WTC11 (cell line): ENCODE measurements at regions not wholly inside any gene's neighbourhood (a gene's known extent, or its start where the extent isn't known, plus 50 kb on each side); places are given as distances from the start of the nearest gene placed in this dataset.

Experiments used
- ATAC-seq: fragments of 200-7000 bp; cut with Tn5 transposase; 2 replicates; pipeline ENCODE4 v1.10.0; 2021; ENCODE audit warnings: mild to moderate bottlenecking, moderate library complexity
- CTCF ChIA-PET: fragments of 300-600 bp; sonication (Branson Sonifier 250); formaldehyde crosslinking; loops from one replicate; lab custom pipeline; 2021; ENCODE audit warnings: antibody characterized with exemption; lab: Charles Lee
- POLR2A ChIA-PET: fragments of 350-600 bp; sonication (Branson Sonifier 250); formaldehyde crosslinking; loops from one replicate; lab custom pipeline; 2021; ENCODE audit warnings: antibody characterized with exemption; lab: Charles Lee
- DNase-seq: peaks from one replicate; pipeline ENCODE4 v3.0.0; 2021; ENCODE audit warnings: low spot score
- H3K27ac Mint-ChIP-seq: 2 replicates; pipeline ENCODE4 v1.8.0; 2021; ENCODE audit warnings: mixed read lengths
- H3K27me3 Mint-ChIP-seq: 2 replicates; pipeline ENCODE4 v1.8.0; 2021; ENCODE audit warnings: low read depth, mild to moderate bottlenecking, moderate library complexity, mixed read lengths
- H3K36me3 Mint-ChIP-seq: 2 replicates; pipeline ENCODE4 v1.8.0; 2021; ENCODE audit warnings: mixed read lengths
- H3K4me1 Mint-ChIP-seq: 2 replicates; pipeline ENCODE4 v1.8.0; 2022; ENCODE audit warnings: mixed read lengths
- H3K4me3 Mint-ChIP-seq: 2 replicates; pipeline ENCODE4 v1.8.0; 2021; ENCODE audit warnings: mild to moderate bottlenecking, moderate library complexity, mixed read lengths
- H3K9me3 Mint-ChIP-seq: 2 replicates; pipeline ENCODE4 v1.8.0; 2021; ENCODE audit warnings: mixed read lengths
- AFF4 ChIP-seq: sonication (generic); formaldehyde crosslinking; IDR thresholded peaks from 2 replicates; pipeline ENCODE4 v1.8.1; 2023; ENCODE audit warnings: mild to moderate bottlenecking, missing genetic modification reagents, borderline replicate concordance
- ATF3 ChIP-seq: sonication (generic); formaldehyde crosslinking; conservative IDR thresholded peaks from 2 replicates; pipeline ENCODE4 v1.8.1; 2022; ENCODE audit warnings: mild to moderate bottlenecking, missing genetic modification reagents
- CBFB ChIP-seq: sonication (generic); formaldehyde crosslinking; IDR thresholded peaks from 2 replicates; pipeline ENCODE4 v1.8.1; 2022; ENCODE audit warnings: mild to moderate bottlenecking, low read depth, missing genetic modification reagents
- CREM ChIP-seq: sonication (generic); formaldehyde crosslinking; IDR thresholded peaks from 2 replicates; pipeline ENCODE4 v1.8.1; 2022; ENCODE audit warnings: mild to moderate bottlenecking, missing genetic modification reagents, moderate library complexity
- GRHL2 ChIP-seq: fragments of 250-450 bp; sonication (Bioruptor Pico); IDR thresholded peaks from 2 replicates; pipeline ENCODE4 v1.8.0; 2022; ENCODE audit warnings: mild to moderate bottlenecking, moderate library complexity; ENCODE audit not compliant: insufficient replicate concordance, severe bottlenecking
- GTF2I ChIP-seq: fragments of 250-450 bp; sonication (Bioruptor Pico); conservative IDR thresholded peaks from 2 replicates; pipeline ENCODE4 v1.4.0; 2021; ENCODE audit warnings: mild to moderate bottlenecking
- NFE2L1 ChIP-seq: sonication (generic); formaldehyde crosslinking; IDR thresholded peaks from 2 replicates; pipeline ENCODE4 v1.8.1; 2023; ENCODE audit warnings: missing genetic modification reagents
- PRRX2 ChIP-seq: fragments of 250-450 bp; sonication (Bioruptor Pico); IDR thresholded peaks from 2 replicates; pipeline ENCODE4 v1.8.0; 2021; ENCODE audit warnings: mild to moderate bottlenecking
- RORB ChIP-seq: fragments of 250-450 bp; sonication (Bioruptor Pico); IDR thresholded peaks from 2 replicates; pipeline ENCODE4 v1.9.0; 2021; ENCODE audit warnings: mild to moderate bottlenecking
- SOX15 ChIP-seq: fragments of 250-450 bp; sonication (Bioruptor Pico); IDR thresholded peaks from 2 replicates; pipeline ENCODE4 v1.9.0; 2021; ENCODE audit warnings: mild to moderate bottlenecking
- ZNF138 ChIP-seq: sonication (generic); formaldehyde crosslinking; conservative IDR thresholded peaks from 2 replicates; pipeline ENCODE4 v1.8.1; 2022; ENCODE audit warnings: mild to moderate bottlenecking, moderate library complexity, missing genetic modification reagents
- ZNF232 ChIP-seq: sonication (generic); formaldehyde crosslinking; IDR thresholded peaks from 2 replicates; pipeline ENCODE4 v1.8.0; 2022; ENCODE audit warnings: mild to moderate bottlenecking, missing genetic modification reagents
- ZNF396 ChIP-seq: fragments of 250-450 bp; sonication (Bioruptor Pico); IDR thresholded peaks from 2 replicates; pipeline ENCODE4 v1.8.0; 2021; ENCODE audit warnings: mild to moderate bottlenecking, moderate library complexity, borderline replicate concordance
- ZNF512 ChIP-seq: sonication (generic); formaldehyde crosslinking; IDR thresholded peaks from 2 replicates; pipeline ENCODE4 v1.8.1; 2022; ENCODE audit warnings: missing genetic modification reagents, borderline replicate concordance
- ZSCAN18 ChIP-seq: fragments of 250-450 bp; sonication (Bioruptor Pico); IDR thresholded peaks from 2 replicates; pipeline ENCODE4 v2.1.2; 2022; ENCODE audit warnings: mild to moderate bottlenecking, moderate library complexity
- TF ChIP-seq, protein P1 (sequence below): sonication (generic); formaldehyde crosslinking; IDR thresholded peaks from 2 replicates; pipeline ENCODE4 v1.8.1; 2022; ENCODE audit warnings: low read depth, mild to moderate bottlenecking, moderate library complexity, missing genetic modification reagents, borderline replicate concordance
- TF ChIP-seq, protein P2 (sequence below): fragments of 250-450 bp; sonication (Bioruptor Pico); IDR thresholded peaks from 2 replicates; pipeline ENCODE4 v1.9.0; 2021; ENCODE audit warnings: mild to moderate bottlenecking, borderline replicate concordance
- TF ChIP-seq, protein P3 (sequence below): sonication (generic); formaldehyde crosslinking; IDR thresholded peaks from 2 replicates; pipeline ENCODE4 v1.8.1; 2023; ENCODE audit warnings: mild to moderate bottlenecking, missing genetic modification reagents, moderate library complexity
- TF ChIP-seq, protein P4 (sequence below): fragments of 250-450 bp; sonication (Bioruptor Pico); IDR thresholded peaks from 2 replicates; pipeline ENCODE4 v1.8.0; 2021; ENCODE audit warnings: mild to moderate bottlenecking

DNA sequence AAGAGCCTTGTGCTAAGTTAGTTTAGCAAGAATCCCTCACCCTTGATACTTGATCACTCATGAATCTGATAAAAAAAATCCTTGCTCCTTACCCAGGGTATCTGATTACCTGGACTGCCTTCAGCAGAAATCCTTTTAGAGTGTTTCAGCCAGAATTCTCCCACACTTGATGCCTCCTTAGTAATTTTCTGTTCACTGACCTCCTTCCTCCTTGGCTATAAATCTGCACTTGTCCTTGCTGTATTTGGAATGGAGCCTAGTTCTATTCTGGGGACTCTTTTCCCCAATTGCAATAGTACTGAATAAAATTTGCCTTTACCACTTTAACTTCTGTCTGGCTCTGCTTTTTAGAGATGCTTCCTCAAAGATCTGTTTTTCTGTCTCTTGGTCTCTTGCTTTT lies 84.9 kb downstream of the RPS24 start (continued):
- TF ChIP-seq, protein P1, sequence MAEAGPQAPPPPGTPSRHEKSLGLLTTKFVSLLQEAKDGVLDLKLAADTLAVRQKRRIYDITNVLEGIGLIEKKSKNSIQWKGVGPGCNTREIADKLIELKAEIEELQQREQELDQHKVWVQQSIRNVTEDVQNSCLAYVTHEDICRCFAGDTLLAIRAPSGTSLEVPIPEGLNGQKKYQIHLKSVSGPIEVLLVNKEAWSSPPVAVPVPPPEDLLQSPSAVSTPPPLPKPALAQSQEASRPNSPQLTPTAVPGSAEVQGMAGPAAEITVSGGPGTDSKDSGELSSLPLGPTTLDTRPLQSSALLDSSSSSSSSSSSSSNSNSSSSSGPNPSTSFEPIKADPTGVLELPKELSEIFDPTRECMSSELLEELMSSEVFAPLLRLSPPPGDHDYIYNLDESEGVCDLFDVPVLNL (CRISPR knock-in tag), result no peak
- no peak for TF ChIP-seq ZNF512 (CRISPR knock-in tag)

DNA sequence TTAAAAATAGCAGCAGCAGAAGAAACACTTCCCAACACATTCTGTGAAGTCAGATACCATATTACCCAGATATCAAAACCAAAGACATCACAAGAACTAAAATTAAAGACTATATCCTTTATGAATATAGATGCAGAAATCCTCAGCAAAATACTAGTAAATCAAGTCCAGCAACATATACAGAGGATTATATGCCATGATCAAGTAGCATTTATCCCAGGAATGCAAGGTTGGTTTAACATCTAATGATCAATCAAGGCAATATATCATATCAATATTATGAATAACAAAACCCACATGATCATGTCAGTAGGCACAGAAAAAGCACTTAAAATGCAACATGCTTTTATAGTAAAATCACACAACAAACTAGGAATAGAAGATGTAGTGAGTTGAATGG lies 88.1 kb downstream of the RPS24 start:
- DNase-seq, result no peak
- ChIA-PET POLR2A (no interaction called here), CTCF (no interaction called here)
- Mint-ChIP-seq H3K4me3 (no peak overlapping the region), H3K4me1 (no peaks in the 10 kb centered on the region), H3K9me3 (peaks cover 46% of the 10 kb centered on the region), H3K36me3 (peaks cover 14% of the 10 kb centered on the region), H3K27ac (no peak overlapping the region), H3K27me3 (peaks cover 32% of the 10 kb centered on the region)
- TF ChIP-seq GRHL2 (CRISPR knock-in tag) (no peak), ZNF396 (CRISPR knock-in tag) (no peak), ZNF232 (CRISPR knock-in tag) (no peak), GTF2I (CRISPR knock-in tag) (no peak), CBFB (CRISPR knock-in tag) (no peak), ATF3 (CRISPR knock-in tag) (no peak), NFE2L1 (CRISPR knock-in tag) (no peak), RORB (no peak), PRRX2 (CRISPR knock-in tag) (no peak), ZSCAN18 (CRISPR knock-in tag) (no peak)
- TF ChIP-seq, protein P2, sequence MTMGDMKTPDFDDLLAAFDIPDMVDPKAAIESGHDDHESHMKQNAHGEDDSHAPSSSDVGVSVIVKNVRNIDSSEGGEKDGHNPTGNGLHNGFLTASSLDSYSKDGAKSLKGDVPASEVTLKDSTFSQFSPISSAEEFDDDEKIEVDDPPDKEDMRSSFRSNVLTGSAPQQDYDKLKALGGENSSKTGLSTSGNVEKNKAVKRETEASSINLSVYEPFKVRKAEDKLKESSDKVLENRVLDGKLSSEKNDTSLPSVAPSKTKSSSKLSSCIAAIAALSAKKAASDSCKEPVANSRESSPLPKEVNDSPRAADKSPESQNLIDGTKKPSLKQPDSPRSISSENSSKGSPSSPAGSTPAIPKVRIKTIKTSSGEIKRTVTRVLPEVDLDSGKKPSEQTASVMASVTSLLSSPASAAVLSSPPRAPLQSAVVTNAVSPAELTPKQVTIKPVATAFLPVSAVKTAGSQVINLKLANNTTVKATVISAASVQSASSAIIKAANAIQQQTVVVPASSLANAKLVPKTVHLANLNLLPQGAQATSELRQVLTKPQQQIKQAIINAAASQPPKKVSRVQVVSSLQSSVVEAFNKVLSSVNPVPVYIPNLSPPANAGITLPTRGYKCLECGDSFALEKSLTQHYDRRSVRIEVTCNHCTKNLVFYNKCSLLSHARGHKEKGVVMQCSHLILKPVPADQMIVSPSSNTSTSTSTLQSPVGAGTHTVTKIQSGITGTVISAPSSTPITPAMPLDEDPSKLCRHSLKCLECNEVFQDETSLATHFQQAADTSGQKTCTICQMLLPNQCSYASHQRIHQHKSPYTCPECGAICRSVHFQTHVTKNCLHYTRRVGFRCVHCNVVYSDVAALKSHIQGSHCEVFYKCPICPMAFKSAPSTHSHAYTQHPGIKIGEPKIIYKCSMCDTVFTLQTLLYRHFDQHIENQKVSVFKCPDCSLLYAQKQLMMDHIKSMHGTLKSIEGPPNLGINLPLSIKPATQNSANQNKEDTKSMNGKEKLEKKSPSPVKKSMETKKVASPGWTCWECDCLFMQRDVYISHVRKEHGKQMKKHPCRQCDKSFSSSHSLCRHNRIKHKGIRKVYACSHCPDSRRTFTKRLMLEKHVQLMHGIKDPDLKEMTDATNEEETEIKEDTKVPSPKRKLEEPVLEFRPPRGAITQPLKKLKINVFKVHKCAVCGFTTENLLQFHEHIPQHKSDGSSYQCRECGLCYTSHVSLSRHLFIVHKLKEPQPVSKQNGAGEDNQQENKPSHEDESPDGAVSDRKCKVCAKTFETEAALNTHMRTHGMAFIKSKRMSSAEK (CRISPR knock-in tag), result no peak
- TF ChIP-seq, protein P3, sequence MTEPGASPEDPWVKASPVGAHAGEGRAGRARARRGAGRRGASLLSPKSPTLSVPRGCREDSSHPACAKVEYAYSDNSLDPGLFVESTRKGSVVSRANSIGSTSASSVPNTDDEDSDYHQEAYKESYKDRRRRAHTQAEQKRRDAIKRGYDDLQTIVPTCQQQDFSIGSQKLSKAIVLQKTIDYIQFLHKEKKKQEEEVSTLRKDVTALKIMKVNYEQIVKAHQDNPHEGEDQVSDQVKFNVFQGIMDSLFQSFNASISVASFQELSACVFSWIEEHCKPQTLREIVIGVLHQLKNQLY (CRISPR knock-in tag), result no peak
- no peak for ATAC-seq

DNA sequence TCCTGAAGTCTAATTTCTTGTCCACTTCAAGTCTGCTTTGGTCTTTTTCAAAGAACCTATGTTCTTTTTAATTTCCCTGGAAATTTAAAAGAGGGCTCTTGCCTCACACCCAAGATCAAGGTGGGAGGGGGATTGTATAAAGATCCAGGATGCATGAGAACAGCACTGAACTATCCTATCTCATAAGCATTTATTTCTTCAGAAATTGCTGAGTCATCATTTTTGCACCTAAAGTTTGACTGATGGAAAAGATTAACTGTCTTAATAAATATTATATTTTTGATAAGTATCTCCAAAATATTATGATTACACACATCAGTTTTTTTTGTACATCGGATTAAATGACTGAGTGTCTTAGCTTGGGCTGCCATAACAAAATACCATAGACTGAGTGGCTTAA lies 90.5 kb downstream of the RPS24 start:
- DNase-seq (no peak), ATAC-seq (no peak)
- H3K27ac Mint-ChIP-seq, result no peak overlapping the region
- no peaks in the 10 kb centered on the region for H3K4me1 Mint-ChIP-seq
- no peak overlapping the region for H3K4me3 Mint-ChIP-seq
- H3K27me3 Mint-ChIP-seq, result peaks cover 23% of the 10 kb centered on the region
- CTCF ChIA-PET, result no interaction called here
- H3K36me3 Mint-ChIP-seq, result peaks cover 14% of the 10 kb centered on the region
- POLR2A ChIA-PET, result no interaction called here
- H3K9me3 Mint-ChIP-seq, result peaks cover 46% of the 10 kb centered on the region
- TF ChIP-seq AFF4 (CRISPR knock-in tag) (no peak), ZNF138 (CRISPR knock-in tag) (no peak), CREM (CRISPR knock-in tag) (no peak), SOX15 (no peak)
- TF ChIP-seq, protein P4, sequence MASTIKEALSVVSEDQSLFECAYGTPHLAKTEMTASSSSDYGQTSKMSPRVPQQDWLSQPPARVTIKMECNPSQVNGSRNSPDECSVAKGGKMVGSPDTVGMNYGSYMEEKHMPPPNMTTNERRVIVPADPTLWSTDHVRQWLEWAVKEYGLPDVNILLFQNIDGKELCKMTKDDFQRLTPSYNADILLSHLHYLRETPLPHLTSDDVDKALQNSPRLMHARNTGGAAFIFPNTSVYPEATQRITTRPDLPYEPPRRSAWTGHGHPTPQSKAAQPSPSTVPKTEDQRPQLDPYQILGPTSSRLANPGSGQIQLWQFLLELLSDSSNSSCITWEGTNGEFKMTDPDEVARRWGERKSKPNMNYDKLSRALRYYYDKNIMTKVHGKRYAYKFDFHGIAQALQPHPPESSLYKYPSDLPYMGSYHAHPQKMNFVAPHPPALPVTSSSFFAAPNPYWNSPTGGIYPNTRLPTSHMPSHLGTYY (CRISPR knock-in tag), result no peak
